ENCODE measurements at regions not wholly inside any gene's neighbourhood (a gene's known extent, or its start where the extent isn't known, plus 50 kb on each side); places are given as distances from the start of the nearest gene placed in this dataset.
"Not testable (repeated sequence)": the region's sequence is repeated elsewhere in the genome, so short reads cannot be mapped to it uniquely, and the experiment has no call there.

DNA sequence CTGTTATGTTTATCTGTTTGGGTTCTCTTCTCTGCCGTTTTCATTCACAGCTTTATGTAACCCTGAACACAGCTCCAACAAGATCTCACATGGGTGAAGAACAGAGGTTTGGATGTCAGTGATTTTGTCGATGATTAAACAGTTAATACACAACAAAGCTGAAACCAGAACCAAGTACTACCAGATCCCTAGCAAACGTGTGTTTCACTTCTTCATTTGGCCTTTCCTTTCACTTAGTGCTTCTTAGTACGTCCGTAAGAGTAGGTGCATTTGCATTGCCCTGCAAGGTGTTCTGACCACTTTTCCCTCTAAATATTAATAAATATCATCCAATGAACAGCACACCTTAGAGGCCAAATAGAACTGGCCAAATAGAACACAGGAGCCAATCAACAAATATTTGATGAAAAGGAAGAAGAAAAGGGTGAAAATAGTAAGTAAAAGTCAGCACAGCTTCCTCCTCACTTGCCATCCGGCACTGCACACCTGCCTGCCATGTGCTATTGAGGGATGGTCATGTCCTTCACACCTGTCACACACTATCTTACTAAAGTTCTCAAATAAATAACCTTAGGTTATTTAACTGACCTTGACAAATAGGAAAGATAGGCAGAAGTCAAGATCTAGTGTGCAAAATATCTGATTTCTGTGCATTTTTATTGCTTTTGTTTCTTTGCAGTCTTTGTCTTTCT, 252.6 kb upstream of the ANKRD30A start:
- DNase-seq: no peak

- DNase-seq: peak; percentile 26
These were observed 284.6 kb upstream of the ANKRD30A start for GRCh38 chr10:36840788-36841187.

- no peak for DNase-seq
These were observed 288.0 kb upstream of the ANKRD30A start for GRCh38 chr10:36837416-36837815.

DNA sequence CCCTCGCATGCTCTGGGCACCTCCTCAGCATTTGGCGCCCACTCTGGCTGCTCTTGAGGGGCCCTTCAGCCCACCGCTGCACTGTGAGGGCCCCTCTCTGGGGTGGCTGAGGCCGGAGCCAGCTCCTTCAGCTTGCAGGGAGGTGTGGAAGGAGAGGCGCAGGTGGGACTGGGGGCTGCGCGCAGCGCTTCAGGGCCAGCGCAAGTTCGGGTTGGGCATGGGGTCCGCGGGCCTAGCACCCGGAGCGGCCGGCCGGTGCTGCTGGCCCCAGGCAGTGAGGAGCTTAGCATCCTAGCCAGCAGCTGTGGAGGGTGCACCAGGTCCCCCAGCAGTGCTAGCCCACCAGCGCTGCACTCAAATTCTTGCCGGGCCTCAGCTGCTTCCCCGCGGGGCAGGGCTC, 305.6 kb upstream of the ANKRD30A start:
- no peak for DNase-seq

DNA sequence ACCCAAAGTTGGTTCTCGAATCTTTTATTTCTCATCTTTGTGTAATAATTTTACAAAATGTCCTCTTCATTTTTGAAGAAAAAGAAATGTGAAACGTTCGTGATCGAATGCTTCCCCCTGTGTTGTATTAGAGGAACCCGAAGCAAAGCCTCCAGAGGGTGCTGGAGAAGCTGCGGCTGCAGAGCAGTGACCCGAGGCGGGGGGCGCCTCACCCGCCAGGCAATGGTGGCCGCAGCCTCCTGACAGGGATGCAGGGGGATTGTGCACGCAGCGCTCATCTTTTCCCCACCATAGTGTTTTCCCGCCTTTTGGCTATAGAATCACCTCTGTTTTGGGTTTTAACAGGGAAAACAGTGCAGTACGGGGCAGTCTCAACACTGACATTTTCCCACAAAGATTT, 307.5 kb upstream of the ANKRD30A start:
- DNase-seq: no peak

DNA sequence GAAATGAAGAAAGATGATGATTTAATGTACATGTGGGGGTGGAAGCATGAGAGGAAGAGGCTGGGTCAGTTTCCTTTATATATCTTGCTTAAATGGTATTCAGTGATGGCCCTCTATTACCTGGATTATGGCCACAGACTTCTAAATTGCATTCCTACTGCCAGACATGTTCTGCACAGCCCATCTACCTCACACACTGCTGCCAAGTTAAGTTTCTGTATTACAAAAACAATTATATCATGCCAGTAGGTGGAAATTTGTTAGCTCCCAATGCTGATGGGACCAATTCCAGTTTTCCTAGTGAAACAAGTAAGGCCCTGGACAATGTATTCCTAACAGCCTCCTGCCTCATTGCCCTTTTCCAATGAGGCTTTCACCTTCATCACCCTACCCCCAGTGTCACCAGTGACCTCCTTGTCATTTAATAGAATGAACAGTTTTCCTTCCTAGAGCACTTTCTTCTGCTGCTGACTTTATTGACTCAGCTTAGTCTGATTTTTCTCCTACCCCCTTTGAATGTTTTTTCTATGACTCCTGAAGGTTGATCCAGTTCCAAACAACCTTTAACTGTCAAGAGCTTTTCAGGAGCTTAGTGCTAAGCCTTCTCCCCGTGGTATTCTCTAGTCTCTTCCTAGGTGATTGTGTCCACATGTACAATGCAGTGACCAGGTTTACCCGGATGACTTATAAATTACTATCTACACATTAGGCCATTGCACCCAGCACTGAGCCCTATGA, 316.6 kb upstream of the ANKRD30A start:
- no peak for DNase-seq

GRCh38 chr10:36803229-36803628, 322.2 kb upstream of the ANKRD30A start:
- DNase-seq: no peak

DNA sequence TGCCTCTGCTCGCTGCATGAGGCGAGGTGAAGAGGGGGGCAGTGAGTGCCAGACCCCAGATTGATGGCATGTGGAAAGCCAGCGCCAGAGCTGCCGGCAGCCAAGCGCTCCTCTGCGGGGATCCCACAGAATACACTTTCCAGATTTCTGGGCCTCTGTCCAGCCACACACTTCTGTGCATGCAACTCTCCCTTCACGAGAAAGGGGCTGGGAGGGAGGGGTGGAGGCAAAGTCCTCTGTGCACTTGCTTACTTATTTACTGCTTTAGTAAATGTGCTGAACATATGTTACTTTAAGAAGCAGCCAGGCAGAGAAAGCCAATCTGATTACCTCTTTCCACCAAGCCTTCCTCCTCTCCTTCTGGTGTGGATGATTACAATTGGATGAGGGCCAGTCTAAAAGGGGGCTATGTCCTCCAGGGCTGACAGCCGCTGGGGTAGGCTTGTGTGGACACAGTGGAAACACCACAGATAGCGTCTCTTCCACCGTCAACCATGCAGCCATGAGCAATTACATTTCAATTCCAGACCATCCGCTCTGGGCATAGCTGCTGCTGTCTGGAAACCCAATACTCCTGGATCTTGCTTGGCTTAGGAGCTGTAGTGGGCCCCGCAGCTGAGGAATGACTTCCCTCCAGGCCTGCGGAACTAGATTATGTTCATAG, 322.8 kb upstream of the ANKRD30A start:
- peak; percentile 35 for DNase-seq

DNA sequence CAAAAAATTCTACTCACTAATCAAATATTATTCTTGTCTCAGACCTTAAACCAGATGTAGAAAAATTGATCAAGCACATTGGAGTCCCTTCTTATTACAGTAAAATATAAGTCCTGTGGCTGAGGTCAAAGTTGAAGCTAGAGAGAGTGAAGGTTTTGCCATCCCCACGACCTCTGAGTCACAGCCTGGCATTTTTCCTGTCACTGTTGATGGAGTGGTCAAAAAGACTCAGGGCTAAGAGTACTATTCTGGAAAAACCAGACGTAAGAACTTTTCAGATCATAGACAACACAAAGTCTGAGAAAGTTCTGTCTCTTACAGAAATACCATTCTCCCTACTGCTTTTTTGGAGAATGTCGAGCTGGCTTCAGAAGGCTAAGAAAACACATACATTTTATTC, 323.7 kb upstream of the ANKRD30A start:
- DNase-seq: no peak

DNA sequence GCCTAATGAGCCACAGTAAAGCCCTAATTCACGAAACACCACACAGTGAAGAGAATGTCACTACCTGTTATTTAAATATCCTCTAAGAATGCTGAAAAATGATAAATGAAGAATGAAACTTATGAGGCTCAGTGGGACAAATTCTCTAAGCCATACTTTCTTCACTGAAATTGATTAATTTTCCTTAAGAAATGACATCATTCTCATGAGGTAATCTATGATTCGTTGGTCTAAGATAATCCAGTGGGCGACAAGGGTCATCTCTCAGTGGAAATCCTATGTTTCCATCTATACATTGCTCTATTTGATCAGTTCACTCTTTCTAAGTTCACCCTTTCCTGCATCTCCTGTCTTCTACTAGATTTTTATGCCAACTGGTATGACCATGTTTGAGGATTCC, 330.4 kb upstream of the ANKRD30A start:
- DNase-seq: no peak

DNA sequence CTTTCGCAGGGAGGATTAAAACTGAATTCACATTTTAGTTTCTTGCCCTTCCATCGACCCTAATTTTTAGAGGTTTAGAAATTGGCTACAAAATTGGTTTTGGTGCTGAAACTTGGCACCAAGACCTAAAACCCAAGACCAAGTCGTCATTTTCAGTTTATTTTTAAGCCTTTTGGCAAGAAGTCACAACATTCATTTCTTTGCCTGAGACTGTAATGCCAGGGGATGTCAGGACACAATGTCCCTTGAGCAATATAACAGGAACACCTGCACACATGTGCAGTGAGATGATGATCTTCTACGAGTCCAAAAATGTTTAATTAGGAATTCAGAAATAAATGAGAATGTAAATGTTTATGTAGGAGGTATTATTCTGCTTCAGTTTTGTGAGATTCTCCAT, 335.4 kb upstream of the ANKRD30A start:
- no peak for DNase-seq

- no peak for DNase-seq
These were observed 337.2 kb upstream of the ANKRD30A start for GRCh38 chr10:36788152-36788551.

- no peak for DNase-seq
These were observed 342.0 kb upstream of the ANKRD30A start for GRCh38 chr10:36783400-36783799.

GRCh38 chr10:36781570-36781969, 343.8 kb upstream of the ANKRD30A start:
- DNase-seq: no peak

- no peak for DNase-seq
These were observed 345.2 kb upstream of the ANKRD30A start for GRCh38 chr10:36780158-36780557.

GRCh38 chr10:36779238-36779846, 346.1 kb upstream of the ANKRD30A start:
- DNase-seq: peak; percentile 74

DNA sequence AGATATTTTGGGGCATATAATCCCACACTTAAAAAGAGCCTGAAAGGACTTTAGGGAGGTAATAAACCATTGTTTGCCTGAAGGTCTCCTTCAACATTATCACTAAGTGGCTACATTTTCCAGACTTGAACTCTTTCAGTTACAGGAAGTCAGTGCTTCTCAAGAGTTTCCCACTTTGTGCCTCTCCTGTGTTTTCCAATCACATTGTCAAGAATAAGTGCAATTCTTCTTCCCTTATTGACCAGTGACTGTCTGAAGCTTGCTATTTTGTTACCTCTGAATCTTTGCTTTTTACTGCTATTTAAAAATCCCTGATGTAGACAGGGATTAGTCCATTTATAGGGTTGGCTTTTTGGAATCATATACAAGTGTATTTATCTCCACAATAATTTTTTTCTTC, 346.7 kb upstream of the ANKRD30A start:
- DNase-seq: no peak

- no peak for DNase-seq
These were observed 351.7 kb upstream of the ANKRD30A start for GRCh38 chr10:36773652-36774051.

- no peak for DNase-seq
These were observed 353.7 kb upstream of the ANKRD30A start for GRCh38 chr10:36771725-36772124.

- not testable (repeated sequence) for DNase-seq
These were observed 355.7 kb upstream of the ANKRD30A start for GRCh38 chr10:36769741-36770140.

GRCh38 chr10:36766940-36767339, 358.5 kb upstream of the ANKRD30A start:
- DNase-seq: no peak

DNA sequence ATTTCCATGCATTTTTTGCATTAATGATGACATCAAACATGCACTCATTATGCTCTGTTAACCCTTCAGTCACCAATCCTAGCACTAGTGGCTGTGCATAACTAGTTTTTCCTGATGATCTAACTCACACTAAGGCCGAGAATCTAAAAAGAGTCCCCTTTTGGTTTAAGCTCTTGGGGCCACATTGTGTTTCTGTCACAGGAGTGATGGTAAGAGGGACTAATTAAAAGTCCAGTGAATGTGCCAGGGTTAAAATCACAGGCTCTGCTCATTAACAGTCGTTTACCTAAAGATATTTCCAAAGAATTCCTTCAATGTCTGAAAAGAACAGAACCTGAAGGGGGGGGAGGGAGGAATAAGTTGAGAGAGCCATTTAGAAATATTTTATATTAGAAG, 359.0 kb upstream of the ANKRD30A start:
- no peak for DNase-seq

- DNase-seq: peak; percentile 43
These were observed 359.5 kb upstream of the ANKRD30A start for GRCh38 chr10:36765782-36766414.
